ENCODE measurements at regions not wholly inside any gene's neighbourhood (a gene's known extent, or its start where the extent isn't known, plus 50 kb on each side); places are given as distances from the start of the nearest gene placed in this dataset.

- no peak for DNase-seq
These were observed 372.0 kb downstream of the ETS1 start for GRCh38 chr11:128215238-128215882.

DNA sequence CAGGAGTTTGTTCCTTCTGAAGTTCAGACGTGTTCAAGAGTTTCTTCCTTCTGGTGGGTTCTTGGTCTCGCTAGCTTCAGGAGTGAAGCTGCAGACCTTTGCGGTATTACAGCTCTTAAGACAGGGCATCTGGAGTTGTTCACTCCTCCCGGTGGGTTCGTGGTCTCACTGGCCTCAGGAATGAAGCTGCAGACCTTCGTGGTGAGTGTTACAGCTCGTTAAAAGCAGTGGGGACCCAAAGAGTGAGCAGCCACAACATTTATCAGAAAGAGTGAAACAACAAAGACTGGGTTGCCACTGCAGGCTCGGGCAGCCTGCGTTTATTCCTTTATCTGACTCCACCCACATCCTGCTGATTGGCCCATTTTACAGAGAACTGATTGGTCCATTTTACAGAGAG is 373.1 kb downstream of the ETS1 start:
- DNase-seq = no peak

DNA sequence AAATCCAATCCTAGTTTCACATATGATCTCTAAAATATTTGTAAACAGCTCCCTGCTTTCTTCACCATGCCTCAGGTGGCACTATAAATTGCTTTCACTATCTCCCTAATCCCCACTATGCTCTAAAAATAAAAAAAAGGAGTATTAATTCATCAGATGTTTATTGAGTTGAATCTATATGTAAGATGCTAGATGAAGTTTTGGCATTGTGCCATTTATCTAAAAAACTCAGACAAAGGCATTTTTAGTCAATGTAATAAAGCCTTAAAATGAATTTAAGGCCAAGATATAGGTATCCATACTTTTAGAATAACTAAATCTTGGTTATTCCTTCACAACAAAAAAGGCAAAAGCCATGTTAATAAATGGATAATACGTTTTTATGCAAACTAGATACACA is 373.9 kb downstream of the ETS1 start:
- DNase-seq = no peak

DNA sequence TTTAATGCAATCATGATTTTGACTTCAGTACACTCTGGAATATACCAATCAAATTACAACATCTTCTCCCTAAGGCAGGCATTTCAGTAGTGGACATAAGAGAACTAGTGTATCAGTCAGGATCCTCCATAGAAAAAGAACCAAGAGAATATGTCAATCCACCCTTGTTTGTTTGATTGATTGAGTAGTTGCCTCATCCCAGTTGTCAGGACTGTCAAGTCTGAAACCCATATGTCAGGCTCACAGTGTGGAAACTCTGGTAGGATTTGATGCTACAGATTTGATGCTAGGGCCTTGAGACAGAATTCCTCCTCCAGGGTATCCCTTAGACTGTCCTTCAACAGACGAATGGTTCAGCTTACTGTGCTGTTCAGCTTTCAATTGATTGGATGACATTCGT is 375.0 kb downstream of the ETS1 start:
- DNase-seq = no peak

DNA sequence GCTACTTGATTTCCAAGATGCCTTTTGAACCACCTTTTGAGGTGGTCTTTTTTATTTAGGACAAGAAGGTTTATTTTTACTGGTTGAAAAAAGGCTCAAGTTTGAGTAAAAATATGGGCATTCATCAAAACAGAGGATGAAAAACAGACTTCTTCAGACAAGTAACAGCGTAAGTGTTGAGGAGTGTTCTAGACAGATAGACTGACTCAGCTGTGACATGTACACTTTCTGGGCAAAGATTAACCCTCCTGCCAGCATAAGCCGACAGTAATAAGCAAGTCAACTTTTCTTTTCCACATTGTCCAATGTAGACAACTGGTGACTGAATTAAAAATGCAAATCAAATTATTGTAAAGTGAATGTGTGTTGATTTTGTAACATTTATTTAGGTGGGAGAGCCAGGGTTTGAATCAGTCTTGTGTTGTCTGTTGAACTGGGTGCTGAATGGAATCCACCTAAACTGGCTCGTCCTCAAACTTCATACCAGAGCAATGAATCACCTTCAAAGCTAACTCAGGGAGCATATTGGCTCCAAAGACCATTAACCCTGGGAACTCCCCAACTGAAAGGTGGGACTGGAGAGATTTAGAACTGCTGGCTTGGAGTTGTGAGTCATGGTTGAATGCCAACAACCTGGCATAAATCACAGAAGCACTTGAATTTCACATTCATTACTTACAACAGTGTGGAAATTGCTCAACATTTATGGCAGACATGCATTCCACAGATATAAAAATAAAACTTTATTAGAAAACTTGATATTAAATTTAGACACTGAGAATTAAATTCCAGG is 377.0 kb downstream of the ETS1 start:
- DNase-seq = no peak

- no peak for DNase-seq
These were observed 378.3 kb downstream of the ETS1 start for GRCh38 chr11:128209138-128209435.

DNA sequence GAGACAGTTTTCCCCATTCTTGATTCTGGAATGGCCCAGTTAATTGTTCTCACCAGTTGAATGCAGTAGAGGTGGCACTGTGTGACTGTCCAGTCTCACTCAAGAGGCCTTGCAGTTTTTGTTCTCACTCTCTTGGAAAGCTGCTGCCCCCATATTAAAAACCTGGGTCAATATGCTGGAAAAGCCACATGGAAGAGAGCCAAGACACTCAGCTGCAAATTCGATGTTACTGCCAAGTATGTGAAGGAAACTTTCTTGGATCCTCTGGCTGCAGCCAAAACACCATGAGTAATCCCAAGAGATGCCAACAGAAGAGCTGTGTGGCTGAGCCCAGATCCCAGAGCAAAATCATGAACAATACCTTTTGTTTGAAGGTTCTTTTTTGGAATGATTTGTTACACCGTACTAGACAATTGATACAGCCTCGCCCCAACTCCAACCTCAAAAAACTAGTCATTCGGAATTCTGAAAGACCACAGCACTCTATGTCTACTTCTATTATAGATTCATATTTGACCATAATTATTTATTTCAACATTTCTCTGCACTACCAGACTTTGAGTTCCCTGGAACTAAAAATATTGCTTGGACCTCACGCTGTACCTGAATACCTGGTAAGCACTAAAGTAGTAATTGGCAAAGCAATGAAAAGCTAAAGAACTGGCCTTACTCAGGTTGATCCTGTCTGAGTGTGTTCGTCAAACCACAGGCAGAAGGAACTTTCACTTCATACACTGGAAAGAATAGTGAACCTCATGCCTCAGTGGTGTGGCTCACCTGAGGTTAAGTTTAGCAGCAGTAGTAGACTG is 378.8 kb downstream of the ETS1 start:
- no peak for DNase-seq

DNA sequence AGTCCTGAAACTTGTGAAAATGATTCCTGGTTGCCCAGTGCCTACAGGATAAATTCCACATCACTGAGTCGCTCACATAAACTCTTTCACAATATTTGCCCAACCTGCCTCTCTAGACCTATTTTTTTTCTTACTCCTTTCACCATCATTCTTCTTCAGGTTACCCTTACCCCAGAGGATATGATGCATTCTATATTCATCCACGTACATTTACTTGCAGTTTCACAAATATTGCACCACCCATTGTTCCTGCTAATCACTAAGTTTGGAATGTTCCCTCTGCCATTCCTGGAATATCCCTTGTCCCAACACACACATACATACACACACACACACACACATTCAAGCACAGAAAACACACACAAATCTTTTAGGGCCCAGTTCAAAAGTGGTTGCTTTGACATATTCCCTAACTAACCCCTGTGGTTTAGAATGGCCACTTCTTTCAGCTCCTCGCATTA is 379.5 kb downstream of the ETS1 start:
- no peak for DNase-seq

- DNase-seq = no peak
These were observed 380.9 kb downstream of the ETS1 start for GRCh38 chr11:128206461-128206860.

DNA sequence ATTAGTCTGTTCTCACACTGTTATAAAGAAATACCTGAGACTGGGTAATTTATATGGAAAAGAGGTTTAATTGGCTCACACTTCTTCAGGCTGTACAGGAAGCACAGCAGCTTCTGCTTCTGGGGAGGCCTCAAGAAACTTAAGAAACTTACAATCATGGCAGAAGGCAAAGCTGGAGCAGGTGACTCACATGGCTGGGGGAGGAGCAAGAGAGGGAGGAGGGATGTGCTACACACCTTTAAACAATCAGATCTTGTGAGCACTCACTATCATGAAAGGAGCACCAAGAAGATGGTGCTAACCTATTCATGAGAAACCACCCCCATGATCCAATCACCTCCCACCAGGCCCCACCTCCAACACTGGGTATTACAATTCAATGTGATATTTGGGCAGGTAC is 381.6 kb downstream of the ETS1 start:
- DNase-seq = no peak

DNA sequence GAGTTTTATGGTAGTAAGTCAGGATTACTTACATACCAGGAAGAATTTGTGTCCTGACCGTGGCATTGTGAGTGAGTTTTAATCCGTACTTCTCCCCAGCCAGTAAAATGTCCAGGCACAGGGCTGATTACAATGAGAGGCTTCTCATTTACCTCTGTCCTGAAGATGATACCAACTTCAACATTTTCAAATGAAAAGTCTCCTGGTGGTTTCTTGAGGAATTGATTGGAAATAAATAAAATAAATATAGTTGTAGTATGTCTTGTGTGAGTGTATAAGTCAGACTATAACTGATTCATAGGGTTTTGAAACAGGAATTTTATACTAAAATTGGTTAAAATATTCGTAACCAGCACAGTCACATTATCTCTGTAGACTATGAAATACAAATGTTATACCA is 382.5 kb downstream of the ETS1 start:
- no peak for DNase-seq

DNA sequence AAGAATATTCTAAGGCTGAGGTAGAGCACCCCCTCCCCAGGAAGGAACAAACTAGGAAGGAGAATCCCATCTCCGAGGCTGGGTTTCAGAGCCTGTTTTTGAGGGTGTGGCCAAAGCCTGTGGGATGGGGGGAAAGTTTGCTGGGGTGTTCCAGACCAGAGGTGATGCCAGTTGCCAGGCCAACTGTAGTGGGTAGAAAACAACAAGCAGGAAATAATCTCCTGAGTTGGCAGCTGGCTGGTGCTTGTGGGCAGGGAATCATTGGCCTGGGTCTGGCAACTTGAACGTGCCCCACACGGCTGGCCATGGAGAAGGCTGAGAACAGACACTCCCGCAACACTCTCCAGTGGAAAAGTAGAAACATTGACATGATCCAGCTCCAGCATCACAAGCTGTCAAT is 385.6 kb downstream of the ETS1 start:
- no peak for DNase-seq

- DNase-seq = no peak
These were observed 386.3 kb downstream of the ETS1 start for GRCh38 chr11:128201009-128201408.

GRCh38 chr11:128200467-128200866 is 386.9 kb downstream of the ETS1 start:
- DNase-seq = no peak

- no peak for DNase-seq
These were observed 389.1 kb downstream of the ETS1 start for GRCh38 chr11:128198216-128198772.

GRCh38 chr11:128196235-128196634 is 391.1 kb downstream of the ETS1 start:
- no peak for DNase-seq

DNA sequence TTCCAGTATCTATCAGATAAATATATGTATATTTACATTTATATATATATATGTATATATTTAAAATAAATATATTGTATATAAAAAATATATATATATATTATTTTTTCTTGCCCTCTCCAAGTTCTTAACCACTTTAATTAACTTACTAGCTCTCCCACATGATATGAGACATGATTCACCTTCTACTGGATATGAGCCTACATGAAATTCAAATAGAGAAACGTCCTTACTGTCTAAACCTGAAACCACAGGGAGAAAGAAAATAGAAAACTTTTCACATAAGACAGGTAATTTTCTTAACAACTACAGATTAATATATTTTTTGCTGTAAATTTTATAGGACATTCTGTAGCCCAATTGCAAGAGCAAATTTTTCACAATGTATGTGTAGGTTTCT is 391.6 kb downstream of the ETS1 start:
- DNase-seq = no peak

DNA sequence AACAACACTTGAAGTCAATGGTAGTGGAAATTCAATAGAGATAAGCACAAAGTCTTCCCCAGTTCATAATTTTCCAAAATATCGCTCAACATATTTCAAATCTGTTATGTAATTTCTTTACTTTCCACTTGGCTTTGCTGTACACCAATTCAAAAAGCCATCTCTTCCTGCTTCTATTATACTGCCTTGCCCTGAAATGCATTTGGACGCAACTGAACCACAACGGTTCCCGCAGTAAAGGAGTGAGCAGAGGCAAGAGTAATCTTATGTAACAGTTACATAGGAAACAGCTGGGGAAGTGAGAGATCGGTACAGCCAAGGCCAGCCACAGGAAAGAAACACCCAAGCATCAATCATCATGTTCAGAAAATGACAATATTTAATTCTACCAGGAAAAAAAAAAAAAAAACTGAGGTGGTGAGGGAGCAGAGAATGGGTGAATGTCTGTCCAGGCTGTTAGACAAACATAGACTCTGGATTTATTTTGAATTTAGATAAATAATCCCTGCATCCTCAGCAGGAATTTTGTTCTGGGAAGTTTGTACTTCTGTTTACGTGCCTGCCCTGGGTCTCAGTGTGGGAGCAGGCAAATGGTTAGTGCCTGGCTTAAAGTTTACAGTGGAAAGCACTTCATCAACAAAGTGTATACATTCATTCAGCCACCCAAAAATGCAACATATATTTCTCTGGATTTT is 392.2 kb downstream of the ETS1 start:
- DNase-seq = no peak

GRCh38 chr11:128194216-128194615 is 393.1 kb downstream of the ETS1 start:
- no peak for DNase-seq

DNA sequence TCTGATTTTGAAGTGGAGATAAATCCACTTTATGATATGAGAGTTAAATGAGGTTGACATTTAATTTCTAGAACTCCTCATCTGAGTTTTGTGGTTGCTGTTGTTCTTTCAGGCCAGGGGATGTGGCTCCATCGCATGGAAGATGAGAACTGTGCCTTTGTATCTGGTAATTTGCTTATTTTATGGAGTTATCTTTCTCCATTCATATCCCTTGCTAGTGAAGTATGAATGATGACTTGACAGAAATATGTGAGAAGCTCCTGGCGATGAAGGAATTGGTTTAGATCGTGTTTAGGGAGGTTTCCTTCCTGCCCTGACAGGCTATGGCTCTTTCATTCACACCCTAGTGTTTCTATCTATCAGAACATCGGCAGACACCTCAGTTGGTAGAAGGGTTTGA is 393.7 kb downstream of the ETS1 start:
- DNase-seq = no peak

DNA sequence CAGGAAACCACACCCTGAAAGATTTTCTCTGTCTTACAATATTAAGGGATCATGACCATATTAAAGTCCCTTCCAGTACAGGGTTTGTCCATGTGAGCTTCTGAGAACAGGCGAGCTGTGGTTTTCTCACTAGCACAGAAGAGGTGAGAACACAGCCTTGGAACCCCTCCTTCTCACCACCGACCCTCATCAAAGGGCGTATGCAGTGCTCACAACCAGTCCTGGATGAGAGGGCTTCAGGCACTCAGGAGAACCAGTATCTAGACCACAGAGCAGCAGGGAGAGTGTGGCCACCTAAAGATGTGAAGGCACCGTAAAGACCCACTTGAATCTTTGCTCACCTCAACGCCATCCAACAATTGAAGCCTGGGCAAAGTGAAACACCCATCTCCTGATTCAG is 397.0 kb downstream of the ETS1 start:
- DNase-seq = no peak

GRCh38 chr11:128189823-128190222 is 397.5 kb downstream of the ETS1 start:
- no peak for DNase-seq
